ENCODE measurements at regions not wholly inside any gene's neighbourhood (a gene's known extent, or its start where the extent isn't known, plus 50 kb on each side); places are given as distances from the start of the nearest gene placed in this dataset.

GRCh38 chr19:33878030-33878544 is 81.4 kb downstream of the KCTD15 start:
- no peak overlapping the region for H3K4me3 Mint-ChIP-seq
- H3K4me1 ChIP-seq (ENCODE audit: control insufficient read depth in 1 of 2, insufficient read depth in 2 of 2, low read length in 2 of 2): no peaks in the 10 kb centered on the region
- H3K36me3 ChIP-seq (replicated peaks in 1 of 2; ENCODE audit: control insufficient read depth in 1 of 2, insufficient read depth in 2 of 2, low read length in 2 of 2): no peaks in the 10 kb centered on the region
- peaks cover 0 to 2% (median 0%) of the 10 kb centered on the region in 7 donors for H3K9me3 Mint-ChIP-seq
- H3K9me3 ChIP-seq (replicated peaks in 1 of 2; ENCODE audit: control insufficient read depth in 1 of 2, insufficient read depth in 1 of 2, low read length in 2 of 2): no peaks in the 10 kb centered on the region
- no peaks in the 10 kb centered on the region for H3K36me3 Mint-ChIP-seq
- H3K27me3 ChIP-seq (ENCODE audit: control insufficient read depth in 2 of 2, insufficient read depth in 2 of 2, low read length in 2 of 2): no peaks in the 10 kb centered on the region
- H3K9ac ChIP-seq (ENCODE audit: insufficient read depth, low read length, poor library complexity, severe bottlenecking): no peak overlapping the region
- H3K4me3 ChIP-seq (replicated peaks in 1 of 3; ENCODE audit: low read depth in 2 of 3, low read length in 3 of 3): no peak overlapping the region
- no peak for TF ChIP-seq CTCF (IDR thresholded peaks at IDR 0.05)
- DNase-seq: no peak
- intact Hi-C loops (cut with micrococcal nuclease): no loop called here
- H3K4me1 Mint-ChIP-seq: no peaks in the 10 kb centered on the region
- no peak overlapping the region for H3K27ac Mint-ChIP-seq
- WGBS (ENCODE audit: insufficient coverage): 100% methylated on average over 1 of the region's 13 CpGs
- H3K4me2 ChIP-seq (replicated peaks; ENCODE audit: extremely low read depth, low read length, poor library complexity, severe bottlenecking): no peak overlapping the region
- no peaks in the 10 kb centered on the region for H3K79me2 ChIP-seq (ENCODE audit: insufficient read depth, low read length)
- H2AFZ ChIP-seq (ENCODE audit: insufficient read depth, low read depth, low read length, poor library complexity, severe bottlenecking): no peak overlapping the region
- H3K27ac ChIP-seq (ENCODE audit: low read depth in 1 of 2, low read length in 2 of 2): no peak overlapping the region
- peaks cover 2 to 13% (median 3%) of the 10 kb centered on the region in 3 donors for H3K27me3 Mint-ChIP-seq (ENCODE audit: low read depth in 3 of 3)
- no peaks in the 10 kb centered on the region for H4K20me1 ChIP-seq (ENCODE audit: insufficient read depth, low read length)

- Histone ChIP-seq H3K27ac (ENCODE audit: low read depth in 1 of 2, low read length in 2 of 2) (no peak overlapping the region), H3K27me3 (ENCODE audit: control insufficient read depth in 2 of 2, insufficient read depth in 2 of 2, low read length in 2 of 2) (peaks cover 0 to 9% of the 10 kb centered on the region in 2 donors), H4K20me1 (ENCODE audit: insufficient read depth, low read length) (no peaks in the 10 kb centered on the region), H3K36me3 (replicated peaks in 1 of 2; ENCODE audit: control insufficient read depth in 1 of 2, insufficient read depth in 2 of 2, low read length in 2 of 2) (no peaks in the 10 kb centered on the region), H3K4me1 (ENCODE audit: control insufficient read depth in 1 of 2, insufficient read depth in 2 of 2, low read length in 2 of 2) (no peaks in the 10 kb centered on the region), H3K9ac (ENCODE audit: insufficient read depth, low read length, poor library complexity, severe bottlenecking) (no peak overlapping the region), H3K4me2 (replicated peaks; ENCODE audit: extremely low read depth, low read length, poor library complexity, severe bottlenecking) (no peak overlapping the region), H3K9me3 (replicated peaks in 1 of 2; ENCODE audit: control insufficient read depth in 1 of 2, insufficient read depth in 1 of 2, low read length in 2 of 2) (no peaks in the 10 kb centered on the region), H2AFZ (ENCODE audit: insufficient read depth, low read depth, low read length, poor library complexity, severe bottlenecking) (no peak overlapping the region), H3K4me3 (replicated peaks in 1 of 3; ENCODE audit: low read depth in 2 of 3, low read length in 3 of 3) (no peak overlapping the region), H3K79me2 (ENCODE audit: insufficient read depth, low read length) (no peaks in the 10 kb centered on the region)
- Mint-ChIP-seq H3K27ac (no peak overlapping the region), H3K9me3 (peaks cover 0 to 3% (median 0%) of the 10 kb centered on the region in 7 donors), H3K27me3 (ENCODE audit: low read depth in 3 of 3) (peaks cover 6 to 19% (median 8%) of the 10 kb centered on the region in 3 donors), H3K36me3 (no peaks in the 10 kb centered on the region), H3K4me3 (no peak overlapping the region), H3K4me1 (peaks cover 2% of the 10 kb centered on the region)
- intact Hi-C loops (cut with micrococcal nuclease): no loop called here
- no peak for TF ChIP-seq CTCF (IDR thresholded peaks at IDR 0.05)
- 94% methylated on average over 8 of the region's 11 CpGs for WGBS (ENCODE audit: insufficient coverage)
- DNase-seq: no peak
These were observed 82.5 kb downstream of the KCTD15 start for GRCh38 chr19:33878910-33879810.
